ENCODE measurements at regions not wholly inside any gene's neighbourhood (a gene's known extent, or its start where the extent isn't known, plus 50 kb on each side); places are given as distances from the start of the nearest gene placed in this dataset.

DNA sequence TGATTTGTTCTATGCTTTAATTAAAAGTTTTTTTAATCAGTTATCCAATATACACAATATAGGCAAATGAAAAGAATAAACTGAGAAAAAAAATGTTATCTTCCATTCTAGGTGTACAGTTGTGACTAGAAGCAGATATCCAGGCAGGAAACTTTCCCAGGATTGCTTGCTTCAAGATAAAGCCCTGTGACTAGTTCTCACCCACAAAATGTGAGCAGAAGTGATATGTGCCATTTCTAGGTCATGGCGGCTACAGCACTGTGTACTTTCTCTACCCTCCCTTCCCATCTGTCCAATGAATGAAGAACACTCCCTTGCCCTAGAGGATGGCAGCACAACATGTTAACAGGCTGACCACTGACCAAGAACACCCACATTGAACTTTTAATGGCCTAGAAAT lies 110.5 kb upstream of the STT3B start:
- no peaks in the 10 kb centered on the region for H3K27me3 Mint-ChIP-seq
- no peak overlapping the region for H3K27ac Mint-ChIP-seq
- no peaks in the 10 kb centered on the region for H3K4me1 Mint-ChIP-seq (ENCODE audit: low read depth)
- H3K4me3 Mint-ChIP-seq = no peak overlapping the region
- intact Hi-C loops (cut with micrococcal nuclease) = no loop called here
- H3K9me3 Mint-ChIP-seq = peaks cover 9% of the 10 kb centered on the region
- H3K36me3 Mint-ChIP-seq (ENCODE audit: low read depth) = no peaks in the 10 kb centered on the region

- Mint-ChIP-seq H3K27ac (no peak overlapping the region), H3K36me3 (ENCODE audit: low read depth) (no peaks in the 10 kb centered on the region), H3K4me1 (ENCODE audit: low read depth) (no peaks in the 10 kb centered on the region), H3K9me3 (peaks cover 9% of the 10 kb centered on the region), H3K27me3 (no peaks in the 10 kb centered on the region), H3K4me3 (no peak overlapping the region)
- intact Hi-C loops (cut with micrococcal nuclease) = no loop called here
Measured at GRCh38 chr3:31423482-31423881, 109.2 kb upstream of the STT3B start.

DNA sequence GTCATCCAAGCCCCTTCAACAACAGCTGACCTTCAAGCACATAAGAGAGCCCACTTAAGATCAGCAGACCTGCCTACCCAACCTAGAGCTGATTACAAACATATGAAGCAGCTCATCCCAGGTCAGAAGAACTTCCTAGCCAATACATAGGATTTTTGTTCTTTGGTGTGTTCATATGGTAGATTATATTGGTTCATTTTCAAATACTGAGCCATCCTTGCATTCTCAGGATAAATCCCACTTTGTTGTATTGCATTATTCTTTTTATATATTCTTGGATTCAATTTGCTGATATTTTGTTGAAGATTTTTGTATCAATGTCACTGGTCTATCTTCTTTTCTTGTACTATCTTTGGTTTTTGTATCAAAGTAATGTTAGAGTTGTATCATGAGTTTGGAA lies 107.3 kb upstream of the STT3B start:
- Mint-ChIP-seq H3K4me1 (ENCODE audit: low read depth) (no peaks in the 10 kb centered on the region), H3K4me3 (no peak overlapping the region), H3K27me3 (no peaks in the 10 kb centered on the region), H3K27ac (no peak overlapping the region), H3K9me3 (peaks cover 9% of the 10 kb centered on the region), H3K36me3 (ENCODE audit: low read depth) (no peaks in the 10 kb centered on the region)
- intact Hi-C loops (cut with micrococcal nuclease) = no loop called here

GRCh38 chr3:31427623-31428022 lies 105.1 kb upstream of the STT3B start:
- H3K27ac Mint-ChIP-seq = no peak overlapping the region
- H3K4me3 Mint-ChIP-seq = no peak overlapping the region
- intact Hi-C loops (cut with micrococcal nuclease) = no loop called here
- no peaks in the 10 kb centered on the region for H3K4me1 Mint-ChIP-seq (ENCODE audit: low read depth)
- no peaks in the 10 kb centered on the region for H3K27me3 Mint-ChIP-seq
- H3K9me3 Mint-ChIP-seq = peaks cover 9% of the 10 kb centered on the region
- no peaks in the 10 kb centered on the region for H3K36me3 Mint-ChIP-seq (ENCODE audit: low read depth)

DNA sequence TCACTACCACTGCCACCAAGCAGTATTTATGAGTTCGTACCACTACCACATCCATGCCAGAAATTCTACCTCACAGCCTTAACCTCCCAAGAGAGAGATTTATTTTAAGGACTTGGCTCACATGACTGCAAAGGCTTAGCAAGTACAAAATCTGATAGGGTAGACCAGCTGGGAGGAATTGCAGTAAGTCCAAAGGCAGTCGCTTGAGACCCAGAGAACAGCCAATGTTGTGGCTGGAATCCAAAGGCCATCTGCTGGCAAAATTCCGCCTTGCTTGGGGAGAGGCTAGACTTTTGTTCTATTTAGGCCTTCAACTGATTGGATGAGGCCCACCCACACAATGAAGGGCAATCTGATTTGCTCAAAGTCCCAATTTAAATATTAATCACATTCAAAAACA lies 101.4 kb upstream of the STT3B start:
- Mint-ChIP-seq H3K4me3 (no peak overlapping the region), H3K4me1 (ENCODE audit: low read depth) (no peaks in the 10 kb centered on the region), H3K27ac (no peak overlapping the region), H3K36me3 (ENCODE audit: low read depth) (no peaks in the 10 kb centered on the region), H3K27me3 (no peaks in the 10 kb centered on the region), H3K9me3 (peaks cover 4% of the 10 kb centered on the region)
- intact Hi-C loops (cut with micrococcal nuclease) = no loop called here

DNA sequence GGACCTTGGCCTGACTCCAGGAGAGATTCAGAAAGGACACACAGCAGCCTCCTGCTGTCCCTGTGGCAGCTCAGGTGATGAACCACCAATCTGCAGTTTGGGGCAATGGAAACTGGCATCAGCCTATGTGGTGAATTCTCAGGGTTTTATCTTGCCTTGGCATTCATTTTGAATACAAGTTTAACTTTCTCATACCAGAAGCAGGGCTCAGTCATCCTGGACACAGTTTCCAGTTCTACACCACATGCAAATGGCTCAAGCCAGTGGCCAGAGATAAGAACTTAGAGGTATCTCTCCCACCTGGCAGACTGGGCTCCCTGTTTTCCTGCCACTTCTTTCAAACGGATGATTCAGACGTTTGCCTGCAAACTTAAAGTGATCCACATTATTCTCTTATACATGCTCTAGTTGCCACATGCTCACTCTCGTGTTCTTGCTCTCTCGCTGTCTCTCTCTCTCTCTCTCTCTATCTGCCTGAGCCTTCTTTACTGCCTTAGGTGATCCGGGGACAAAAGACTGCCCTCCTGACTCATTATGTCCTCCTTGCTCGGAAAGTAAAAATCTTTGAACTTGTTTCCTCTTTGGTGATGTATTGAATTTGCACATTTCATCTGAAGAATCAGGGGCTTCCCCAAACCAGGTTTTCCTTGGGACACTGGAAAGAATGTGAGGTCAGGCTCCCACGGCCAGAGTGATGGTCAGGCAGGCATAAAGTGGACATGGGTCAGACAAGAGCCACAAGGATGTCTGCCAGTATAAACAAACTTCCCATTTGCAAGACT lies 99.6 kb upstream of the STT3B start:
- Mint-ChIP-seq H3K27me3 (no peaks in the 10 kb centered on the region), H3K4me1 (ENCODE audit: low read depth) (no peaks in the 10 kb centered on the region), H3K36me3 (ENCODE audit: low read depth) (no peaks in the 10 kb centered on the region), H3K4me3 (no peak overlapping the region), H3K9me3 (peaks cover 19% of the 10 kb centered on the region), H3K27ac (no peak overlapping the region)
- intact Hi-C loops (cut with micrococcal nuclease) = no loop called here

DNA sequence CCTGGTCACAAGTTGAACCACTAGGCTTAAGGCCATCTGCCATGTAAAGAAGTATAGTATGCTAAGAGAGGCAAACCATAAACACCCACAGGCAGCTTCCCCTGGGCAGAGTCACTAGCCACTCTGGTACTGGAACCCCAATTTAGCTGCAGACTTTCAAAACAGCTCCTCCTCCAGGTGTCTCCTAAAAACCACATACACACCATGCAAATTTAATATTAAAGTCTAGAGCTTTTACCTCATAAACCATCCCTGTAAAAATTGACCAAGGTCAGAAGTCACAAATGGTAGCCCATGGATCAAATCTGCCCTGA lies 99.1 kb upstream of the STT3B start:
- H3K4me3 Mint-ChIP-seq = no peak overlapping the region
- no peaks in the 10 kb centered on the region for H3K27me3 Mint-ChIP-seq
- H3K27ac Mint-ChIP-seq = no peak overlapping the region
- intact Hi-C loops (cut with micrococcal nuclease) = no loop called here
- peaks cover 21% of the 10 kb centered on the region for H3K9me3 Mint-ChIP-seq
- no peaks in the 10 kb centered on the region for H3K36me3 Mint-ChIP-seq (ENCODE audit: low read depth)
- H3K4me1 Mint-ChIP-seq (ENCODE audit: low read depth) = no peaks in the 10 kb centered on the region

DNA sequence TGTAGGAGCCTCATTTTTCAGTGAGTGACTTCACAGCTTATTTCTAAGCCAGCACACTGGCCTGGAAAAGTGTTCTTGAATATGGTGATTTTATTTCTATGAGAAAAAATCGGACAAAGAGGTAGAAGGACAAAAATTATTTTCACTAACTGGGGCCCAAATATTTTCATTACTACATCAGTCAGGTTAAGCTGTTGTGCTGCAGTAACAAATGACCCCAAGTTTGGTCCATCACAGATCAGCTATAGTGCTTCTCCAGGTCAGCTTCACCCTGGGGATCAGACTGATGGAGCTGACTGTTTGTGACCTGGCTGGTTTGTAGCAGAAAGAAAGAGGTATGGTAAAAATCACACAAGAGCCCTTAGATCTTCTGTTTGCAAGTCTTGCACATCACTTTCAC lies 97.9 kb upstream of the STT3B start:
- Mint-ChIP-seq H3K27me3 (no peaks in the 10 kb centered on the region), H3K36me3 (ENCODE audit: low read depth) (no peaks in the 10 kb centered on the region), H3K9me3 (peaks cover 21% of the 10 kb centered on the region), H3K4me3 (no peak overlapping the region), H3K27ac (no peak overlapping the region), H3K4me1 (ENCODE audit: low read depth) (no peaks in the 10 kb centered on the region)
- intact Hi-C loops (cut with micrococcal nuclease) = no loop called here

DNA sequence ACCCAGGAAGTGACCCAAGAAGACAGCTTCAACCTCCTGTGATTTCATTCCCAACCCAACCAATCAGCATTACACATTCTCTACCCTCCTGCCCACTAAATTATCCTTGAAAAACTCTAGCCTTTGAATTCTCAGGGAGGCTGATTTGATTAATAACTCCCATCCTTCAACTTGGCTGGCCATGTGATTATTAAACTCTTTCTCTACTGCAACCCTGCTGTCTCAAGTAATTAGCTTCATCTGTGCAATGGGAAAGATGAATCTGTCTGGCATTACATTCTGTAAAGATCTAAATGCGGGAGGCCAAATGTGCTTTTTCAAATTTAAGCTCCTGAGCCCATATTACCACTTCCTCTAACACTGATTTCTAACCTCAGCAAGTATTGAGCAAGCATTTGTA lies 95.9 kb upstream of the STT3B start:
- no peaks in the 10 kb centered on the region for H3K27me3 Mint-ChIP-seq
- H3K9me3 Mint-ChIP-seq = peaks cover 21% of the 10 kb centered on the region
- no peaks in the 10 kb centered on the region for H3K4me1 Mint-ChIP-seq (ENCODE audit: low read depth)
- no peaks in the 10 kb centered on the region for H3K36me3 Mint-ChIP-seq (ENCODE audit: low read depth)
- no peak overlapping the region for H3K4me3 Mint-ChIP-seq
- no peak overlapping the region for H3K27ac Mint-ChIP-seq
- intact Hi-C loops (cut with micrococcal nuclease) = no loop called here

DNA sequence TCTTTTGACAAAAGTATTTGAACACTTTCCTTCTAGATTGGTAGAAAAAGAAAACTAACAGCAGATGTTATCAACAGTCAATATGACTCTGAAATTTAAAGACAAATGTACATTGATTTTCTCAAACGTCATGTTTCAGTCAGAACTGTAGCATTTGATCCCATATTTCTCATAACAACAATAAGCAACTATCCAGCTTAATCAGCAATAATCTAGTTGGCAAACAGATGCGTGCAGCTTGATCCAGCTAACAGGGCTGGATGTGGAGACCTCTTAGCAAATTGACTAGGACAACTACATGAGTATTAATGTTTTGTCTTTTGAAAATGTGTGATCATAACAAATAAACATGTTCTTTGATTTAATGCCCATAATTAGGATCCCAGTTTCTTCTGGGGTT lies 94.0 kb upstream of the STT3B start:
- H3K4me3 Mint-ChIP-seq = no peak overlapping the region
- H3K9me3 Mint-ChIP-seq = peaks cover 21% of the 10 kb centered on the region
- intact Hi-C loops (cut with micrococcal nuclease) = no loop called here
- H3K36me3 Mint-ChIP-seq (ENCODE audit: low read depth) = no peaks in the 10 kb centered on the region
- no peak overlapping the region for H3K27ac Mint-ChIP-seq
- no peaks in the 10 kb centered on the region for H3K27me3 Mint-ChIP-seq
- no peaks in the 10 kb centered on the region for H3K4me1 Mint-ChIP-seq (ENCODE audit: low read depth)

GRCh38 chr3:31439890-31440750 lies 92.6 kb upstream of the STT3B start:
- Mint-ChIP-seq H3K4me3 (no peak overlapping the region), H3K27ac (no peak overlapping the region)
- intact Hi-C loops (cut with micrococcal nuclease) = no loop called here

GRCh38 chr3:31440878-31441277 lies 91.8 kb upstream of the STT3B start:
- H3K27ac Mint-ChIP-seq = no peak overlapping the region
- H3K4me3 Mint-ChIP-seq = no peak overlapping the region
- intact Hi-C loops (cut with micrococcal nuclease) = no loop called here
- H3K27me3 Mint-ChIP-seq = no peaks in the 10 kb centered on the region
- no peaks in the 10 kb centered on the region for H3K4me1 Mint-ChIP-seq (ENCODE audit: low read depth)
- H3K9me3 Mint-ChIP-seq = peaks cover 21% of the 10 kb centered on the region
- no peaks in the 10 kb centered on the region for H3K36me3 Mint-ChIP-seq (ENCODE audit: low read depth)

More at GRCh38 chr3:31439890-31440750, 92.6 kb upstream of the STT3B start:
- Mint-ChIP-seq H3K4me1 (ENCODE audit: low read depth) (no peaks in the 10 kb centered on the region), H3K36me3 (ENCODE audit: low read depth) (no peaks in the 10 kb centered on the region), H3K9me3 (peaks cover 21% of the 10 kb centered on the region), H3K27me3 (no peaks in the 10 kb centered on the region)

- Mint-ChIP-seq H3K4me1 (ENCODE audit: low read depth) (no peaks in the 10 kb centered on the region), H3K4me3 (no peak overlapping the region), H3K9me3 (peaks cover 4% of the 10 kb centered on the region), H3K36me3 (ENCODE audit: low read depth) (no peaks in the 10 kb centered on the region), H3K27ac (no peak overlapping the region), H3K27me3 (no peaks in the 10 kb centered on the region)
- intact Hi-C loops (cut with micrococcal nuclease) = no loop called here
Measured at GRCh38 chr3:31442755-31443154, 90.0 kb upstream of the STT3B start.

DNA sequence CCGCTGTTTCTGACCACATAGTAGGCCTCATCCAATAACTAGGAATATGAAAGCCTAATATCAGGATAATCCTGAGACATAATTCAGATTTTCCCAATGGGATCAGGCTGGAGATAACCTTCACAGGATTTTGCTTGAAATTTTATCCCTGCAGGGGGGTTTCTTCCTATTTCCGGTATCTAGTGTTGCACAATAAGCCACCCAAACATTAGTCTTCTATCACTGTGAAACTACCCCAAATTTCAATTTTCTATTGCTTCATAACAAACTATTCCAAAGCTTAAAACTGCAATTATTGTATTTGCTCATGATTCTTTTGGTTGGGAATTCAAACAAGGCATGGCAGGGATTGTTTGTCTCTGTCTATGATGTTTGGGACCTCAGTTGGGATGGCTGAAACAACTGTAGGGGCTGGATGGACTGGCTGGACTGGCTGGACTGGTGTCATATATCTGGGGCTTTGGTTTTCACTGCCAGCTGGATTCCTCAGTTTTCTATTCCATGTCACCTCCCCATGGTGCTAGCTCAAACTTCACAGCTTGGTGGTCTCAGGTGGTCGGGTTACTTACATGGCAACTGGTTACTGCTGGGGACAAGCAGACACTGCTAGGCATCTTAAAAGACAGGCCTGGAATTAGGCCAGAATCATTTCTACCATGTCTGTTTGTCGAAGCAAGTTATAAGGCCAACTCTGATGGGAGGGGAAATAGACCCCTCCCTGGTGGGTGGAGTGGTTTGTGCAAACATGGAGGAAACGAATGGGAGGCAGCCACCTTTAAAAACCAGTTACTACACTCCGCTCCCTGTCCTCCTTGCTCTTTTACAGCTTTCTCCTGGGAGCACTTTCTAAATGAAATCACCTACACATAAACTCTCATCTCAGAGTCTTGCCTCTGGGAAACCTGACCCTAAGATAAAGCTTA lies 88.2 kb upstream of the STT3B start:
- intact Hi-C loops (cut with micrococcal nuclease) = no loop called here
- Mint-ChIP-seq H3K9me3 (peaks cover 8% of the 10 kb centered on the region), H3K27ac (no peak overlapping the region), H3K36me3 (ENCODE audit: low read depth) (no peaks in the 10 kb centered on the region), H3K27me3 (no peaks in the 10 kb centered on the region), H3K4me3 (no peak overlapping the region), H3K4me1 (ENCODE audit: low read depth) (peaks cover 8% of the 10 kb centered on the region)
